ENCODE measurements at regions not wholly inside any gene's neighbourhood (a gene's known extent, or its start where the extent isn't known, plus 50 kb on each side); places are given as distances from the start of the nearest gene placed in this dataset.

- H3K36me3 ChIP-seq (ENCODE audit: low read depth) = no peaks in the 10 kb centered on the region
- H3K27me3 ChIP-seq (ENCODE audit: insufficient read depth, poor library complexity, severe bottlenecking) = no peaks in the 10 kb centered on the region
- no peak overlapping the region for H3K4me3 ChIP-seq (ENCODE audit: severe bottlenecking)
- H3K9me3 ChIP-seq (ENCODE audit: severe bottlenecking) = no peaks in the 10 kb centered on the region
- no peaks in the 10 kb centered on the region for H3K4me1 ChIP-seq (ENCODE audit: insufficient read depth, poor library complexity, severe bottlenecking)
- TF ChIP-seq CTCF (IDR thresholded peaks at IDR 0.05; ENCODE audit: poor library complexity, severe bottlenecking) = no peak
- no peak for DNase-seq (ENCODE audit: low spot score)
- ATAC-seq (ENCODE audit: low read depth) = no peak
- H3K27ac ChIP-seq (ENCODE audit: poor library complexity, severe bottlenecking) = no peak overlapping the region
Measured at GRCh38 chr2:6107290-6107689, 415.1 kb downstream of the SOX11 start.

DNA sequence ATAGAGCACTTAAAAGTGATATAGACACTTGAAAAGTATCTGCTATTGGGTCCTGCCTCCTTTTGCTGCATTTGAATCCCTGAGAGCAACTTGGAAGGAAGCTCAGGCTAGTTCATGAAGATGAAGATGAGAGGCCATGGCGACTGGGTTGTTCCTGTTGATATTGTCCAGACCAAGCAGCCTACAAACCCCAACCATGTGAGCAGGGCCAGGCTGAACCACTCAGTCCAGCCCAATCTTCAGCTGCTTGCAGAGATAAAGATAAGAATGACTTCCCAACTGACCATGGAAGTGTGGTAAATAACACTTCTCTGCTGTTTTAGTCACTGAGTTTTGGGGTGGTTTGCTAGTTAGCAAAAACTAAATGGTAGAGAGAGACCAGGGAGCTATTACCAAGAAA is 417.6 kb downstream of the SOX11 start:
- Histone ChIP-seq H3K36me3 (ENCODE audit: low read depth) (no peaks in the 10 kb centered on the region), H3K27me3 (ENCODE audit: insufficient read depth, poor library complexity, severe bottlenecking) (no peaks in the 10 kb centered on the region), H3K4me3 (ENCODE audit: severe bottlenecking) (no peak overlapping the region), H3K27ac (ENCODE audit: poor library complexity, severe bottlenecking) (no peak overlapping the region), H3K9me3 (ENCODE audit: severe bottlenecking) (no peaks in the 10 kb centered on the region), H3K4me1 (ENCODE audit: insufficient read depth, poor library complexity, severe bottlenecking) (no peaks in the 10 kb centered on the region)
- no peak for TF ChIP-seq CTCF (IDR thresholded peaks at IDR 0.05; ENCODE audit: poor library complexity, severe bottlenecking)
- ATAC-seq (ENCODE audit: low read depth) = no peak
- no peak for DNase-seq (ENCODE audit: low spot score)

DNA sequence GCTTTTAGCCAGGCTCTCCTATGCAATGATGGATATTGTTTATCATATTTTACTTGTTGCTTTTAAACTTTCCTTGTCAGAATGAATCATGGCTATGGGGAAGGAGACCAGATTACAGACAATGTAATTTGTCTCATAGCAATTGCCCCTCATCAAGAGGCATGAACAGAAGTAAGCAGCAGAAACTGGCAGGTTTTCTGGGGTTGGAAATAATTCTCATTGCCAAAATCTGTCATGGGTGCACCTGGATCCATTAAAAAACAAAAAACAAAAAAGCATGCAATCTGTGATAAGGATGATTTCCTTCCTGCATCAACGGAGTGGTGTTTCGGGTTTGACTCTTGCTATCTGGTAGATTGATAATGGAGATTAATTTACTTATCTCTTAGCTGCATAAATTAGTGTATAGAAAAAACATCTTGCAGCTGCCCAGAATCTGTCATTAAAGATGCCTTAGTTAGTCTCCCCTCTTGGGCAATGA is 419.6 kb downstream of the SOX11 start:
- Histone ChIP-seq H3K27me3 (ENCODE audit: insufficient read depth, poor library complexity, severe bottlenecking) (no peaks in the 10 kb centered on the region), H3K4me1 (ENCODE audit: insufficient read depth, poor library complexity, severe bottlenecking) (no peaks in the 10 kb centered on the region), H3K36me3 (ENCODE audit: low read depth) (no peaks in the 10 kb centered on the region), H3K27ac (ENCODE audit: poor library complexity, severe bottlenecking) (no peak overlapping the region), H3K4me3 (ENCODE audit: severe bottlenecking) (no peak overlapping the region), H3K9me3 (ENCODE audit: severe bottlenecking) (no peaks in the 10 kb centered on the region)
- DNase-seq (ENCODE audit: low spot score) (no peak), ATAC-seq (ENCODE audit: low read depth) (no peak)
- TF ChIP-seq CTCF (IDR thresholded peaks at IDR 0.05; ENCODE audit: poor library complexity, severe bottlenecking) = no peak

GRCh38 chr2:6113786-6114185 is 421.6 kb downstream of the SOX11 start:
- TF ChIP-seq CTCF (IDR thresholded peaks at IDR 0.05; ENCODE audit: poor library complexity, severe bottlenecking) = no peak
- Histone ChIP-seq H3K27ac (ENCODE audit: poor library complexity, severe bottlenecking) (no peak overlapping the region), H3K27me3 (ENCODE audit: insufficient read depth, poor library complexity, severe bottlenecking) (no peaks in the 10 kb centered on the region), H3K36me3 (ENCODE audit: low read depth) (no peaks in the 10 kb centered on the region), H3K4me1 (ENCODE audit: insufficient read depth, poor library complexity, severe bottlenecking) (no peaks in the 10 kb centered on the region), H3K4me3 (ENCODE audit: severe bottlenecking) (no peak overlapping the region), H3K9me3 (ENCODE audit: severe bottlenecking) (no peaks in the 10 kb centered on the region)
- no peak for ATAC-seq (ENCODE audit: low read depth)
- DNase-seq (ENCODE audit: low spot score) = no peak

DNA sequence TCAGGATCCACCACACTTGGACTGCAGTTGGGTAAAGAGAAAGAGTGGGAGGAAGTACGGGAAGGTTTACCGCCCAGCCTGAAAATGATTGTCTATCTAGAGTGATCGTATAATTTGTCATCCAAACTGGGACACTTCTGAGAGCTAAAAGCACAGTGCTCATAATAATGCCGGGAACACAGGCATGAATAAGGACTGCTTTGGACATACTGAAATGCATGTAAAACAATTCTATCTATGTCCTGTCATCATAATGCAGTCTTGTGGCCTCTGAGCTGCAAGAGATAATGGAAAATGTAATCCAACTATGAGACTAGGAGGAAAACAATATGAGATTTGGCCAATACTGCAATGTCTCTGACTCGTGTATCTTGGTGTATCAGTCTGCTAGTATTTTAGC is 435.5 kb downstream of the SOX11 start:
- no peak overlapping the region for H3K27ac ChIP-seq (ENCODE audit: poor library complexity, severe bottlenecking)
- no peak for ATAC-seq (ENCODE audit: low read depth)
- TF ChIP-seq CTCF (IDR thresholded peaks at IDR 0.05; ENCODE audit: poor library complexity, severe bottlenecking) = no peak

More for the DNA sequence above, 435.5 kb downstream of the SOX11 start:
- H3K36me3 ChIP-seq (ENCODE audit: low read depth) = no peaks in the 10 kb centered on the region
- no peaks in the 10 kb centered on the region for H3K9me3 ChIP-seq (ENCODE audit: severe bottlenecking)
- DNase-seq (ENCODE audit: low spot score) = no peak
- H3K27me3 ChIP-seq (ENCODE audit: insufficient read depth, poor library complexity, severe bottlenecking) = no peaks in the 10 kb centered on the region
- no peak overlapping the region for H3K4me3 ChIP-seq (ENCODE audit: severe bottlenecking)
- no peaks in the 10 kb centered on the region for H3K4me1 ChIP-seq (ENCODE audit: insufficient read depth, poor library complexity, severe bottlenecking)

Data from RWPE2 (cell line).